ENCODE measurements at regions not wholly inside any gene's neighbourhood (a gene's known extent, or its start where the extent isn't known, plus 50 kb on each side); places are given as distances from the start of the nearest gene placed in this dataset.

- DNase-seq (ENCODE audit: low read depth in 4 of 4, low spot score in 3 of 4): no peak
These were observed 476.0 kb downstream of the GABRG1 start for GRCh38 chr4:45647823-45648222.

- DNase-seq (ENCODE audit: low read depth in 4 of 4, low spot score in 3 of 4): no peak
These were observed 476.8 kb downstream of the GABRG1 start for GRCh38 chr4:45646885-45647590.

- DNase-seq (ENCODE audit: low read depth in 4 of 4, low spot score in 3 of 4): no peak
These were observed 483.6 kb downstream of the GABRG1 start for GRCh38 chr4:45640281-45640680.

GRCh38 chr4:45638641-45639040, 485.2 kb downstream of the GABRG1 start:
- no peak for DNase-seq (ENCODE audit: low read depth in 4 of 4, low spot score in 3 of 4)

GRCh38 chr4:45636175-45636574, 487.7 kb downstream of the GABRG1 start:
- DNase-seq (ENCODE audit: low read depth in 4 of 4, low spot score in 3 of 4): no peak

- no peak for DNase-seq (ENCODE audit: low read depth in 4 of 4, low spot score in 3 of 4)
These were observed 494.1 kb downstream of the GABRG1 start for GRCh38 chr4:45629717-45630116.

- DNase-seq (ENCODE audit: low read depth in 4 of 4, low spot score in 3 of 4): no peak
These were observed 501.9 kb downstream of the GABRG1 start for GRCh38 chr4:45621971-45622370.

GRCh38 chr4:45620808-45621207, 503.0 kb downstream of the GABRG1 start:
- DNase-seq (ENCODE audit: low read depth in 4 of 4, low spot score in 3 of 4): no peak

- DNase-seq (ENCODE audit: low read depth in 4 of 4, low spot score in 3 of 4): no peak
These were observed 527.3 kb downstream of the GABRG1 start for GRCh38 chr4:45596379-45597101.

- DNase-seq (ENCODE audit: low read depth in 4 of 4, low spot score in 3 of 4): no peak
These were observed 543.5 kb downstream of the GABRG1 start for GRCh38 chr4:45580334-45580733.

GRCh38 chr4:45578874-45579273, 545.0 kb downstream of the GABRG1 start:
- no peak for DNase-seq (ENCODE audit: low read depth in 4 of 4, low spot score in 3 of 4)

GRCh38 chr4:45576275-45576674, 547.6 kb downstream of the GABRG1 start:
- no peak for DNase-seq (ENCODE audit: low read depth in 4 of 4, low spot score in 3 of 4)

GRCh38 chr4:45569619-45570018, 554.2 kb downstream of the GABRG1 start:
- no peak for DNase-seq (ENCODE audit: low read depth in 4 of 4, low spot score in 3 of 4)

GRCh38 chr4:45568694-45569093, 555.2 kb downstream of the GABRG1 start:
- no peak for DNase-seq (ENCODE audit: low read depth in 4 of 4, low spot score in 3 of 4)

- no peak for DNase-seq (ENCODE audit: low read depth in 4 of 4, low spot score in 3 of 4)
These were observed 556.8 kb downstream of the GABRG1 start for GRCh38 chr4:45566896-45567603.

- DNase-seq (ENCODE audit: low read depth in 4 of 4, low spot score in 3 of 4): no peak
These were observed 569.4 kb downstream of the GABRG1 start for GRCh38 chr4:45554423-45554822.

GRCh38 chr4:45550766-45551366, 573.0 kb downstream of the GABRG1 start:
- DNase-seq (ENCODE audit: low read depth in 4 of 4, low spot score in 3 of 4): no peak

GRCh38 chr4:45539142-45539814, 584.6 kb downstream of the GABRG1 start:
- no peak for DNase-seq (ENCODE audit: low read depth in 4 of 4, low spot score in 3 of 4)

GRCh38 chr4:45530498-45530897, 593.4 kb downstream of the GABRG1 start:
- no peak for DNase-seq (ENCODE audit: low read depth in 4 of 4, low spot score in 3 of 4)

GRCh38 chr4:45527160-45527559, 596.7 kb downstream of the GABRG1 start:
- no peak for DNase-seq (ENCODE audit: low read depth in 4 of 4, low spot score in 3 of 4)

- DNase-seq (ENCODE audit: low read depth in 4 of 4, low spot score in 3 of 4): no peak
These were observed 605.0 kb downstream of the GABRG1 start for GRCh38 chr4:45518832-45519231.
